Activated naive CD8-positive, alpha-beta T cell treated with anti-CD3 and anti-CD28 coated beads for 36 hours (primary cell): ENCODE measurements at regions not wholly inside any gene's neighbourhood (a gene's known extent, or its start where the extent isn't known, plus 50 kb on each side); places are given as distances from the start of the nearest gene placed in this dataset.

Source experiments
- DNase-seq: peaks from one replicate; pipeline ENCODE4 v3.0.0; 2021
- H3K27ac Mint-ChIP-seq: one replicate; pipeline ENCODE4 v1.8.0; 2022; ENCODE audit warnings: mild to moderate bottlenecking, moderate library complexity, mixed read lengths
- H3K27me3 Mint-ChIP-seq: one replicate; pipeline ENCODE4 v1.8.0; 2022; ENCODE audit warnings: mild to moderate bottlenecking, mixed read lengths
- H3K36me3 Mint-ChIP-seq: one replicate; pipeline ENCODE4 v1.8.0; 2021; ENCODE audit warnings: mild to moderate bottlenecking, mixed read lengths
- H3K4me1 Mint-ChIP-seq: one replicate; pipeline ENCODE4 v1.8.0; 2021; ENCODE audit warnings: mixed read lengths
- H3K4me3 Mint-ChIP-seq: one replicate; pipeline ENCODE4 v1.8.0; 2022; ENCODE audit warnings: mild to moderate bottlenecking, moderate library complexity, mixed read lengths
- H3K9me3 Mint-ChIP-seq: one replicate; pipeline ENCODE4 v1.8.0; 2022; ENCODE audit warnings: mixed read lengths

DNA sequence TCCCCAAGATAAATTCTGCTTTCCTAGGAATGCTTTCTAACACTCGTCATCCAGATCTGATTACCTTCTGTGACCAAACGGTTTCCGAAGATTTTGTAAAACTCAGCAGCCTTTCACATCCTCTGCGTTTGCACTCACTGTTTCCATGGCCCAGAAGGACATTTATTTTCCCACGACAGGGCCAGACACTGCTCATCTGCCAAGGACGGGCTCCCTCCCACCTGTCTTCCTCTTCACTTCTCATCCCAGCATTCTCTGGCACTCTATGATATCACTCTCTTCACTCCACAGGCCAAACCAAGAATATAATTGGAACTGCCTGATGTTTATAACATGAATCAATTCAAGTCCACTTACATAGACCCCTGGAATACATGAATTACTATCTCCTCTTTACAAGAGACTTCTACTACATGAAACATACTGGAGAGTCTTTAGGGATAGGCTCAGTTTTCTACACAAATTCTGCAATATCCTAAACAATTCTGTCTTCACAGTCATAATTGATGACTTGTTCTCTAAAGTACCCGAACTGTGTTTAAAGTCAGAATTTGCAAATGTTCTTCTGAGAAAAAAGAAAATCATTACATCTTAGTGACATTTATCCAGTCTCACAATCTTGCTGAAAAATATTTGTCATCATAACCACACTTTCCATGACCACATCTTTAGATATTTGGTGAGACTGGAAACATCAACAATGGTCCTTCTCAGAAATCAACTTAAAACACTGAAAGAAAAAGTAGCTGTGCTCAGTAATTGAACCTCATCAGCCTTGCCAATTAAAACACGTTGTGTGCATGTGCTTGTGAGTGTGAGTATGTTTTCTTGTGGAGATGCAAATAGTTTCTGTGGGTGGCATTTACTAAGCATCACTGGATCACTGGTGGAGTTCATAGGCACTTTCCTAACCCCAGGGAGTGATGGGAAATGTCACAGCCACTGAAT lies 79.5 kb upstream of the PRSS58 start:
- peaks cover 5% of the 10 kb centered on the region for H3K27me3 Mint-ChIP-seq
- no peak overlapping the region for H3K4me3 Mint-ChIP-seq
- peaks cover 11% of the 10 kb centered on the region for H3K4me1 Mint-ChIP-seq
- DNase-seq, result no peak
- peak overlapping the region; percentile 79 for H3K27ac Mint-ChIP-seq
- H3K36me3 Mint-ChIP-seq, result no peaks in the 10 kb centered on the region
- H3K9me3 Mint-ChIP-seq, result no peaks in the 10 kb centered on the region

DNA sequence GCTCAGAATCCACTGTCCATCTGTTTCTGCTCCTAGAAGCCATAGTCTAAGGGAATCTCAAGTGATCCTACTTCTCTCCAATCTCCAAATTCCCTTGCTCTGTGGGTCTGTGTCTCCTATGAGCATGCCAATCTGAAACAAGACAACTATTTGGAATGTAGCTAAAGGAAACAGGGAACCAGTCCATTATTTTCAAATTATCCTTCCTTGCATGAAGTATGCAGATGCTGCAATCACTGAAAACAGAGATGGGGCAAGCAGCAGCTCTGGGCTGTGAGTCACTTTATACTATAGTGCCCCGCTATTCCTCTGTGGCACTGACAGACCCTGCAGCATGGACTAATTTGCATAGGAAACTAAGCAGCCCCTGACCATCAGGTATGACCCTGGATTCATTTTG lies 76.9 kb upstream of the PRSS58 start:
- Mint-ChIP-seq H3K4me3 (no peak overlapping the region), H3K4me1 (peaks cover 11% of the 10 kb centered on the region), H3K27me3 (peaks cover 5% of the 10 kb centered on the region), H3K27ac (no peak overlapping the region), H3K9me3 (no peaks in the 10 kb centered on the region), H3K36me3 (no peaks in the 10 kb centered on the region)
- no peak for DNase-seq

DNA sequence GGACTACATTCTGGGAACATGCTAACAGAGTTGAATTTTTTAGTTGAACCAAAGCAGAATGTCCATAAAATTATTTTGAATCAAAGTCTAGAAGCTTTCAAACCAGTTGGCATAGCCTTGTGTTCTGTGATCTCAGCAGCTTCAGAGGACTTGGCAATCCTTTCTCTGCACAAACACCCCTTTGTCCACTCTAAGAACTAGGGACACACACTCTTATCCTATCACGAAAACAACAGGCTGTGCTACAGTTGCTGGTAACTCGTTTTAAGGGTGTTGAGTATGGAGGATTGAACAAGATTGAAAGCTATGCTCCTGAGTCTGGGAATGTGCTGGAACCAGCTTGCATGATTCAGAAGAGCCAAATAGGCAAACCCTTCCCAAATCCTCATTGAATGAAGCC lies 76.4 kb upstream of the PRSS58 start:
- Mint-ChIP-seq H3K4me3 (no peak overlapping the region), H3K9me3 (no peaks in the 10 kb centered on the region), H3K27ac (no peak overlapping the region), H3K27me3 (peaks cover 5% of the 10 kb centered on the region), H3K4me1 (peaks cover 11% of the 10 kb centered on the region), H3K36me3 (no peaks in the 10 kb centered on the region)
- DNase-seq, result no peak

GRCh38 chr7:142332421-142332820 lies 74.6 kb upstream of the PRSS58 start:
- DNase-seq, result no peak
- H3K4me3 Mint-ChIP-seq, result no peak overlapping the region
- H3K9me3 Mint-ChIP-seq, result no peaks in the 10 kb centered on the region
- peaks cover 5% of the 10 kb centered on the region for H3K27me3 Mint-ChIP-seq
- H3K27ac Mint-ChIP-seq, result no peak overlapping the region
- peaks cover 7% of the 10 kb centered on the region for H3K4me1 Mint-ChIP-seq
- no peaks in the 10 kb centered on the region for H3K36me3 Mint-ChIP-seq

- no peak overlapping the region for H3K4me3 Mint-ChIP-seq
- H3K27me3 Mint-ChIP-seq, result peaks cover under 1% of the 10 kb centered on the region
- no peaks in the 10 kb centered on the region for H3K9me3 Mint-ChIP-seq
- peaks cover 3% of the 10 kb centered on the region for H3K4me1 Mint-ChIP-seq
- H3K36me3 Mint-ChIP-seq, result no peaks in the 10 kb centered on the region
- DNase-seq, result no peak
- no peak overlapping the region for H3K27ac Mint-ChIP-seq
Measured at GRCh38 chr7:142331941-142332340, 74.1 kb upstream of the PRSS58 start.

DNA sequence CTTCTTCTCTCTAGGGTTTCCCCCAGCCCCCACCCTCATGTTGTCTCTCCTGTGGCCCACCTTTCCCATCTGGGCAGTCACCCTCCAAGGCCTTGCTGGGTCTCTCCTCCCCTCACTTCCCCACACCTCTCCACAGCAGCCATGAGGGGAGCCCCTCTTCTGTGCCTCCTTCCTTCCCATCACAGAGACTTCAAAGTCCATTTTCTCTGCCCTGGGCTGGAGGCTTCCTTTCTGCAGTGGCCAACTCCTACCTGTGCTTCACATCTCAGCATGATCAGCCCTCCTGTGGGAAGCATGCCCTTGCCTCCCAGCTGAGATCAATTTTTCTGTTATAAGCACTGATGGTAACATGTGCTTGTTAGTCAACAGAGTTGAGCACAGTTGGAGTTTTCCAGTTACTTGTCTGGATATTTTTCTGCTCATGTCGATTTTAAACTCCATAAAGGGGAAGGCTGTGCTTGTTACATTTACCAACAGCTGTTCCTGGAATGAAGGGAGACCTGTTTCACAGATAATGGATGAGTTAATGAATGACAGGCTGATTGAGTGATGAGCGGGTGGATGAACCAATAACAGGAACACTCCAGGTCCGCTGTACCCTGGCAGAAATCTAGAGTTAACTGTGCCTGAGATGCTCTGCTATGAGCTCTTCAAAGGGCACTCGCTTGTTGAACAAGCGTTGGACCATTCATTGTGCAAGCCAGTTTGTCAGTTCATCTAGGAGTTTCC lies 71.4 kb upstream of the PRSS58 start:
- Mint-ChIP-seq H3K4me3 (no peak overlapping the region), H3K36me3 (no peaks in the 10 kb centered on the region), H3K9me3 (no peaks in the 10 kb centered on the region), H3K27ac (peak overlapping the region; percentile 42), H3K4me1 (peaks cover 6% of the 10 kb centered on the region), H3K27me3 (no peaks in the 10 kb centered on the region)
- DNase-seq, result no peak

DNA sequence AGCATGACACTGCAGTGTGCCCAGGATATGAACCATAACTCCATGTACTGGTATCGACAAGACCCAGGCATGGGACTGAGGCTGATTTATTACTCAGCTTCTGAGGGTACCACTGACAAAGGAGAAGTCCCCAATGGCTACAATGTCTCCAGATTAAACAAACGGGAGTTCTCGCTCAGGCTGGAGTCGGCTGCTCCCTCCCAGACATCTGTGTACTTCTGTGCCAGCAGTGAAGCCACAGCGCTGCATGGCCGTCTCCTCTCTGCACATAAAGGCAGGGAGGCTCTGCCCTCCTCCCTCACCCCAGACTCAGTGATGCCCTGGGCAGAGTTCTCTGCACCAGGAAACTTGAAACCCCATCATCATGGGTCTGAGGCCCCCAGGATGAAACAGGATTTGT lies 70.7 kb upstream of the PRSS58 start:
- Mint-ChIP-seq H3K4me1 (peaks cover 12% of the 10 kb centered on the region), H3K27me3 (no peaks in the 10 kb centered on the region), H3K36me3 (no peaks in the 10 kb centered on the region), H3K4me3 (no peak overlapping the region), H3K27ac (peak overlapping the region; percentile 42), H3K9me3 (no peaks in the 10 kb centered on the region)
- no peak for DNase-seq

DNA sequence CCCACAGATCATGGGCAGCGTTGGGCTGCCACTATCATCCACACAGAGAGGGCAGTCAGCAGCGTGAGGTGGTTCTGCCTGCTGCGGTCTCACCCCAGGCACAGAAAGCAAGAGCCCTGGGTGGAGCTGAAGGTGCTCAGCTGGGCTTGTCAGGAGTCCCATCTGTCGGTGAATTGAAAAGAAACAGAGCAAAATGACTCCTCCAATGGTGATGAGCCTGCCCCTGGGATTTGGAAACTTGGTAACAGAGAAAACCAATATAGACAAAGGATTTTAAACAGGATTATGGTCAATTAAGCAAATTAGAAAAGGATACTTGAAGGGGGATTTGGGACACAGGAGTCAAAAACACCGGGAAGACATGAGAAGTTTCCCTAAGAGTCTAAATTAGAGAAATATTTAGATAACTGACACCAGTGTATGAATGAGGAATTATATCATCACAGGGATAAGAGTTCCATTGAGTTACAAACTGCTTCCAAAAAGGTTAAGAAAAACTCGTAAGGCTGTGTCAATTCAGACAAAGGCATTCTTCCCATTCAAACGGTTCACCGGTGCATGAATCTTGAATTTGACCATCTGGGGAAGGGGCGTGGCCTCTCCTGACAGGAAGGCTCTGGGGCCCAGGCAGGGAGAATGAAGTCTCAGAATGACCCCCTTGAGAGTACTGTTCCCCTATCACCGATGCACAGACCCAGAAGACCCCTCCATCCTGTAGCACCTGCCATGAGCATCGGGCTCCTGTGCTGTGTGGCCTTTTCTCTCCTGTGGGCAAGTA lies 70.0 kb upstream of the PRSS58 start:
- no peak overlapping the region for H3K4me3 Mint-ChIP-seq
- no peaks in the 10 kb centered on the region for H3K9me3 Mint-ChIP-seq
- peaks cover 14% of the 10 kb centered on the region for H3K4me1 Mint-ChIP-seq
- no peaks in the 10 kb centered on the region for H3K27me3 Mint-ChIP-seq
- H3K36me3 Mint-ChIP-seq, result no peaks in the 10 kb centered on the region
- DNase-seq, result no peak
- H3K27ac Mint-ChIP-seq, result peak overlapping the region; percentile 81

- Mint-ChIP-seq H3K27ac (peak overlapping the region; percentile 81), H3K36me3 (no peaks in the 10 kb centered on the region), H3K4me1 (peaks cover 19% of the 10 kb centered on the region), H3K4me3 (peak overlapping the region; percentile 42), H3K27me3 (no peaks in the 10 kb centered on the region), H3K9me3 (no peaks in the 10 kb centered on the region)
- peak; percentile 47 for DNase-seq
Measured at GRCh38 chr7:142323706-142324105, 65.8 kb upstream of the PRSS58 start.

DNA sequence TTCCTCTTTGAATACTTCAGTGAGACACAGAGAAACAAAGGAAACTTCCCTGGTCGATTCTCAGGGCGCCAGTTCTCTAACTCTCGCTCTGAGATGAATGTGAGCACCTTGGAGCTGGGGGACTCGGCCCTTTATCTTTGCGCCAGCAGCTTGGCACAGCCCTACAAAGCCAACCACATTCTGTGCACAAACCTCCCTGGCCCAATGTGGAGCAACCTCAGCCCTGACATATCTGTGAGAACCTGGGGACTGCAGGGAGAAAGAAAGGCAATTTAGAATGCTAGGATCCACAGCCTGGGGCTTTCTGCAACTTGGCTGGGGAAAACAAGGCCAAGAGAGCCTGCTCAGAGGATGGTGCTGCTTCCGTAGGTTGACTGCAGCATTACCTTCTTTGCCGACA lies 63.5 kb upstream of the PRSS58 start:
- Mint-ChIP-seq H3K4me1 (peaks cover 16% of the 10 kb centered on the region), H3K36me3 (no peaks in the 10 kb centered on the region), H3K4me3 (peak overlapping the region; percentile 40), H3K27me3 (peaks cover 4% of the 10 kb centered on the region), H3K9me3 (no peaks in the 10 kb centered on the region), H3K27ac (peak overlapping the region; percentile 69)
- DNase-seq, result no peak

DNA sequence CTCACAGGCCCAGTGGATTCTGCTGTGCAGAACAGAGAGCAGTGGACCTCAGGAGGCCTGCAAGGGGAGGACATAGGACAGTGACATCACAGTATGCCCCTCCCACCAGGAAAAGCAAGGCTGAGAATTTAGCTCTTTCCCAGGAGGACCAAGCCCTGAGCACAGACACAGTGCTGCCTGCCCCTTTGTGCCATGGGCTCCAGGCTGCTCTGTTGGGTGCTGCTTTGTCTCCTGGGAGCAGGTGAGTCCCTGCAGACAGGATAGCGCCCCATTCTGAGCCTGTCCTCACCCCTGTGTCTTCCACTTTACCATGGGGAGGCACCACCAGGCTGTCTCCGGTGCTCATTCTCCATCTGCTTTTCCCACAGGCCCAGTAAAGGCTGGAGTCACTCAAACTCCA lies 63.0 kb upstream of the PRSS58 start:
- Mint-ChIP-seq H3K4me1 (peaks cover 16% of the 10 kb centered on the region), H3K36me3 (no peaks in the 10 kb centered on the region), H3K9me3 (no peaks in the 10 kb centered on the region), H3K27ac (peak overlapping the region; percentile 69), H3K4me3 (peak overlapping the region; percentile 32), H3K27me3 (peaks cover 4% of the 10 kb centered on the region)
- DNase-seq, result no peak

- H3K27ac Mint-ChIP-seq, result peak overlapping the region; percentile 87
- H3K4me3 Mint-ChIP-seq, result peak overlapping the region; percentile 50
- H3K9me3 Mint-ChIP-seq, result no peaks in the 10 kb centered on the region
- H3K4me1 Mint-ChIP-seq, result peaks cover 16% of the 10 kb centered on the region
- H3K36me3 Mint-ChIP-seq, result no peaks in the 10 kb centered on the region
- DNase-seq, result peak; percentile 39
- peaks cover 4% of the 10 kb centered on the region for H3K27me3 Mint-ChIP-seq
Measured at GRCh38 chr7:142319970-142320369, 62.1 kb upstream of the PRSS58 start.

DNA sequence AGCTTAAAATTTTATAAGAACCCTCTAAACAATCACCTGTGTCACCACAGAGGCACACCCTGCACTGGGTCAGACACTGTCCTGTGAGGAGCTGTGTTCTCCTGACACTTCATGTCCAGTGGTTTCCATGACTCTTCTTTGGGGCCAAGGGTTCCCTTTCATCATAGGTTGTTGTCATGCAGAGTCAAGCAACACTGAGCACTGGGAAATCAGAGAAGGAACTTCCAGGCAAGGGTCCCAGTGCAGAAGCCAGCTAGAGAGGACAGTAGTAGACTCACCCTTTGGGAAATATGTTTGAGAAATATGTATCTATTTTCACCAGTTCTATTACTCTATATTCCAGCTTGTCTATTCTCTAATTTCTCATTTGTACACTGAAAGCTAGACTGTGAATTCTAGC lies 56.4 kb upstream of the PRSS58 start:
- no peak overlapping the region for H3K27ac Mint-ChIP-seq
- peaks cover 12% of the 10 kb centered on the region for H3K27me3 Mint-ChIP-seq
- no peaks in the 10 kb centered on the region for H3K36me3 Mint-ChIP-seq

GRCh38 chr7:142313528-142313927 lies 55.7 kb upstream of the PRSS58 start:
- H3K36me3 Mint-ChIP-seq, result no peaks in the 10 kb centered on the region
- H3K4me3 Mint-ChIP-seq, result peak overlapping the region; percentile 8
- H3K4me1 Mint-ChIP-seq, result peaks cover 5% of the 10 kb centered on the region
- H3K27me3 Mint-ChIP-seq, result peaks cover 12% of the 10 kb centered on the region
- no peak for DNase-seq
- H3K9me3 Mint-ChIP-seq, result no peaks in the 10 kb centered on the region
- peak overlapping the region; percentile 11 for H3K27ac Mint-ChIP-seq

More for the DNA sequence above, 56.4 kb upstream of the PRSS58 start:
- Mint-ChIP-seq H3K4me1 (peaks cover 5% of the 10 kb centered on the region), H3K4me3 (no peak overlapping the region), H3K9me3 (no peaks in the 10 kb centered on the region)
- no peak for DNase-seq

GRCh38 chr7:142311876-142312275 lies 54.0 kb upstream of the PRSS58 start:
- Mint-ChIP-seq H3K27ac (no peak overlapping the region), H3K4me1 (peaks cover 5% of the 10 kb centered on the region), H3K9me3 (no peaks in the 10 kb centered on the region), H3K27me3 (peaks cover 8% of the 10 kb centered on the region), H3K4me3 (no peak overlapping the region), H3K36me3 (no peaks in the 10 kb centered on the region)
- no peak for DNase-seq
